Tibial nerve (tissue), 4 donors: ENCODE measurements at regions not wholly inside any gene's neighbourhood (a gene's known extent, or its start where the extent isn't known, plus 50 kb on each side); places are given as distances from the start of the nearest gene placed in this dataset.

Experiments
- EP300 ChIP-seq, 2 donors: sonication (generic); formaldehyde crosslinking; IDR thresholded peaks; one replicate each; pipeline ENCODE4 v1.6.1; 2017; ENCODE audit warnings: antibody characterized with exemption in 2 of 2, mild to moderate bottlenecking in 1 of 2
- POLR2A ChIP-seq, 2 donors: fragments of 450-650 bp; IDR thresholded peaks; one replicate each; pipeline ENCODE4 v1.6.1; 2017; ENCODE audit warnings: antibody characterized with exemption in 2 of 2, mild to moderate bottlenecking in 2 of 2, moderate library complexity in 2 of 2
- TF ChIP-seq, protein P1 (sequence below), 5 experiments: fragments of 200-600 bp in 3 of 5; fragments of 450-650 bp in 2 of 5; sonication (generic) in 3 of 5; IDR thresholded peaks; one replicate each; pipeline ENCODE4 v1.5.1; 2016 to 2019; ENCODE audit warnings: antibody characterized with exemption in 5 of 5, mild to moderate bottlenecking in 3 of 5, moderate library complexity in 2 of 5

GRCh38 chr6:169866140-169866534, 114.7 kb downstream of the ERMARD start:
- TF ChIP-seq POLR2A (IDR thresholded peaks at IDR 0.05) = no peak
- TF ChIP-seq, protein P1, sequence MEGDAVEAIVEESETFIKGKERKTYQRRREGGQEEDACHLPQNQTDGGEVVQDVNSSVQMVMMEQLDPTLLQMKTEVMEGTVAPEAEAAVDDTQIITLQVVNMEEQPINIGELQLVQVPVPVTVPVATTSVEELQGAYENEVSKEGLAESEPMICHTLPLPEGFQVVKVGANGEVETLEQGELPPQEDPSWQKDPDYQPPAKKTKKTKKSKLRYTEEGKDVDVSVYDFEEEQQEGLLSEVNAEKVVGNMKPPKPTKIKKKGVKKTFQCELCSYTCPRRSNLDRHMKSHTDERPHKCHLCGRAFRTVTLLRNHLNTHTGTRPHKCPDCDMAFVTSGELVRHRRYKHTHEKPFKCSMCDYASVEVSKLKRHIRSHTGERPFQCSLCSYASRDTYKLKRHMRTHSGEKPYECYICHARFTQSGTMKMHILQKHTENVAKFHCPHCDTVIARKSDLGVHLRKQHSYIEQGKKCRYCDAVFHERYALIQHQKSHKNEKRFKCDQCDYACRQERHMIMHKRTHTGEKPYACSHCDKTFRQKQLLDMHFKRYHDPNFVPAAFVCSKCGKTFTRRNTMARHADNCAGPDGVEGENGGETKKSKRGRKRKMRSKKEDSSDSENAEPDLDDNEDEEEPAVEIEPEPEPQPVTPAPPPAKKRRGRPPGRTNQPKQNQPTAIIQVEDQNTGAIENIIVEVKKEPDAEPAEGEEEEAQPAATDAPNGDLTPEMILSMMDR (IDR thresholded peaks at IDR 0.05) = no peak
- no peak for TF ChIP-seq EP300 (IDR thresholded peaks at IDR 0.05)
